ENCODE measurements at regions not wholly inside any gene's neighbourhood (a gene's known extent, or its start where the extent isn't known, plus 50 kb on each side); places are given as distances from the start of the nearest gene placed in this dataset.

- no peaks in the 10 kb centered on the region for H3K36me3 ChIP-seq
- no peak overlapping the region for H3K27ac ChIP-seq
- WGBS, 2 donors = 84 to 90% methylated on average over 11 of the region's 11 CpGs
- DNase-seq (no peak), ATAC-seq (no peak)
- H3K4me3 ChIP-seq = no peak overlapping the region
- no peaks in the 10 kb centered on the region for H3K9me3 ChIP-seq
- no peak for TF ChIP-seq CTCF (IDR thresholded peaks at IDR 0.05)
- peaks cover 0 to 22% (median 0%) of the 10 kb centered on the region in 9 donors for H3K4me1 ChIP-seq
- intact Hi-C loops (cut with DNase I) = no loop called here
- no peaks in the 10 kb centered on the region for H3K27me3 ChIP-seq
Measured at GRCh38 chr12:11592484-11592883, 57.0 kb upstream of the ETV6 start.

- intact Hi-C loops (cut with DNase I) = no loop called here
- DNase-seq (no peak), ATAC-seq (no peak)
Measured at GRCh38 chr12:11593013-11593412, 56.5 kb upstream of the ETV6 start.

GRCh38 chr12:11595080-11595479 lies 54.4 kb upstream of the ETV6 start:
- intact Hi-C loops (cut with DNase I) = no loop called here
- peaks cover 0 to 22% (median 0%) of the 10 kb centered on the region in 9 donors for H3K4me1 ChIP-seq
- H3K27ac ChIP-seq = no peak overlapping the region
- no peak for TF ChIP-seq CTCF (IDR thresholded peaks at IDR 0.05)
- H3K27me3 ChIP-seq = no peaks in the 10 kb centered on the region
- no peak overlapping the region for H3K4me3 ChIP-seq
- no peaks in the 10 kb centered on the region for H3K36me3 ChIP-seq
- ATAC-seq (no peak), DNase-seq (no peak)
- no peaks in the 10 kb centered on the region for H3K9me3 ChIP-seq
- WGBS, 2 donors = 59 to 63% methylated on average over 3 of the region's 3 CpGs

More at GRCh38 chr12:11593013-11593412, 56.5 kb upstream of the ETV6 start:
- no peaks in the 10 kb centered on the region for H3K9me3 ChIP-seq
- TF ChIP-seq CTCF (IDR thresholded peaks at IDR 0.05) = no peak
- H3K36me3 ChIP-seq = no peaks in the 10 kb centered on the region
- H3K4me1 ChIP-seq = peaks cover 0 to 22% (median 0%) of the 10 kb centered on the region in 9 donors
- WGBS, 2 donors = 83 to 85% methylated on average over 1 of the region's 1 CpG
- H3K27me3 ChIP-seq = no peaks in the 10 kb centered on the region
- no peak overlapping the region for H3K27ac ChIP-seq
- H3K4me3 ChIP-seq = no peak overlapping the region

- no peak for DNase-seq
Measured at GRCh38 chr12:11596141-11596540, 53.3 kb upstream of the ETV6 start.

More at GRCh38 chr12:11596141-11596540, 53.3 kb upstream of the ETV6 start:
- H3K4me1 ChIP-seq = peaks cover 0 to 22% (median 0%) of the 10 kb centered on the region in 9 donors
- H3K4me3 ChIP-seq = no peak overlapping the region
- no peak for TF ChIP-seq CTCF (IDR thresholded peaks at IDR 0.05)
- 53 to 58% methylated on average over 1 of the region's 1 CpG for whole genome bisulfite sequencing, 2 donors
- ATAC-seq = no peak
- intact Hi-C loops (cut with DNase I) = no loop called here
- no peaks in the 10 kb centered on the region for H3K9me3 ChIP-seq
- no peaks in the 10 kb centered on the region for H3K27me3 ChIP-seq
- H3K36me3 ChIP-seq = no peaks in the 10 kb centered on the region
- H3K27ac ChIP-seq = no peak overlapping the region

Measured in heart right ventricle (tissue), 16 donors.